Sigmoid colon (tissue), 4 donors: ENCODE measurements at regions not wholly inside any gene's neighbourhood (a gene's known extent, or its start where the extent isn't known, plus 50 kb on each side); places are given as distances from the start of the nearest gene placed in this dataset.

Experiments
- CTCF ChIP-seq, 4 experiments: fragments of 450-650 bp in 3 of 4; fragments of 200-600 bp in 1 of 4; IDR thresholded peaks; one replicate each; pipeline ENCODE4 v1.5.1; 2016 to 2019; ENCODE audit warnings: antibody characterized with exemption in 4 of 4, mild to moderate bottlenecking in 3 of 4, moderate library complexity in 2 of 4
- EP300 ChIP-seq, 4 donors: sonication (generic); formaldehyde crosslinking; IDR thresholded peaks; one replicate each; pipeline ENCODE4 v1.6.1; 2017; ENCODE audit warnings: antibody characterized with exemption in 4 of 4
- POLR2A ChIP-seq, 2 donors: fragments of 450-650 bp; IDR thresholded peaks; one replicate each; pipeline ENCODE4 v1.6.1; 2016; ENCODE audit warnings: antibody characterized with exemption in 2 of 2, mild to moderate bottlenecking in 2 of 2, moderate library complexity in 2 of 2

GRCh38 chr13:30114571-30115256, 192.6 kb downstream of the KATNAL1 start:
- no peak for TF ChIP-seq EP300 (IDR thresholded peaks at IDR 0.05)
- peak; percentile 79 to 90 (median 88) for TF ChIP-seq CTCF (IDR thresholded peaks at IDR 0.05)
- TF ChIP-seq POLR2A (IDR thresholded peaks at IDR 0.05) = no peak
